Hepatocyte (in vitro differentiated cells): ENCODE measurements at regions not wholly inside any gene's neighbourhood (a gene's known extent, or its start where the extent isn't known, plus 50 kb on each side); places are given as distances from the start of the nearest gene placed in this dataset.
A peak's percentile ranks its signal among the peaks of the same experiment; 100 is the strongest.

ENCODE experiments used
- DNase-seq: peaks from one replicate; pipeline ENCODE4 v3.0.0-alpha.2; 2016; ENCODE audit warnings: low spot score
- H2AFZ ChIP-seq: fragments of 200-600 bp; sonication (generic); 2 replicates; pipeline ENCODE4 v1.6.0; 2016; ENCODE audit warnings: antibody characterized with exemption, mild to moderate bottlenecking
- H3K27ac ChIP-seq: fragments of 200-600 bp; sonication (generic); 2 replicates; pipeline ENCODE4 v1.5.1; 2016; ENCODE audit warnings: mild to moderate bottlenecking
- H3K27me3 ChIP-seq: fragments of 200-600 bp; sonication (generic); 2 replicates; pipeline ENCODE4 v1.6.1; 2016
- H3K36me3 ChIP-seq: fragments of 200-600 bp; sonication (generic); replicated peaks from 2 replicates; pipeline ENCODE4 v1.5.1; 2016; ENCODE audit warnings: low read depth; ENCODE audit not compliant: insufficient read depth
- H3K4me1 ChIP-seq: fragments of 200-600 bp; sonication (generic); 2 replicates; pipeline ENCODE4 v1.5.1; 2016; ENCODE audit warnings: mild to moderate bottlenecking, moderate library complexity; ENCODE audit not compliant: insufficient read depth
- H3K4me2 ChIP-seq: fragments of 200-600 bp; sonication (generic); 2 replicates; pipeline ENCODE4 v1.6.0; 2016
- H3K4me3 ChIP-seq: fragments of 200-600 bp; sonication (generic); 2 replicates; pipeline ENCODE4 v1.5.1; 2016; ENCODE audit warnings: mild to moderate bottlenecking
- H3K79me2 ChIP-seq: fragments of 200-600 bp; sonication (generic); 2 replicates; pipeline ENCODE4 v1.6.0; 2017; ENCODE audit warnings: mild to moderate bottlenecking
- H3K9me2 ChIP-seq: fragments of 200-600 bp; sonication (generic); replicated peaks from 2 replicates; pipeline ENCODE4 v1.6.0; 2017; ENCODE audit warnings: mild to moderate bottlenecking; ENCODE audit not compliant: insufficient read depth
- H3K9me3 ChIP-seq: fragments of 200-600 bp; sonication (generic); 2 replicates; pipeline ENCODE4 v1.5.1; 2016; ENCODE audit warnings: low read depth, mild to moderate bottlenecking
- H4K20me1 ChIP-seq: fragments of 200-600 bp; sonication (generic); 2 replicates; pipeline ENCODE4 v1.6.0; 2016; ENCODE audit warnings: mild to moderate bottlenecking; ENCODE audit not compliant: insufficient read depth, poor library complexity, severe bottlenecking
- EZH2 ChIP-seq: fragments of 200-600 bp; sonication (generic); IDR thresholded peaks from 2 replicates; pipeline ENCODE4 v1.6.1; 2016; ENCODE audit warnings: antibody characterized with exemption, mild to moderate bottlenecking, borderline replicate concordance
- EZH2phosphoT487 ChIP-seq: fragments of 200-600 bp; sonication (generic); IDR thresholded peaks from one replicate; pipeline ENCODE4 v1.6.1; 2018; ENCODE audit warnings: antibody characterized with exemption, mild to moderate bottlenecking, low read depth, moderate library complexity; ENCODE audit not compliant: unreplicated experiment, severe bottlenecking
- WGBS: methylation state at CpG from one replicate; pipeline ENCODE4 v1.1.6; 2016; ENCODE audit warnings: low lambda C conversion rate; ENCODE audit errors: missing lambda C conversion rate; 5-methylcytosine and 5-hydroxymethylcytosine counted together
- TF ChIP-seq, protein P1 (sequence below): fragments of 200-600 bp; sonication (generic); IDR thresholded peaks from 2 replicates; pipeline ENCODE4 v1.5.1; 2016; ENCODE audit warnings: antibody characterized with exemption, mild to moderate bottlenecking; ENCODE audit not compliant: poor library complexity

DNA sequence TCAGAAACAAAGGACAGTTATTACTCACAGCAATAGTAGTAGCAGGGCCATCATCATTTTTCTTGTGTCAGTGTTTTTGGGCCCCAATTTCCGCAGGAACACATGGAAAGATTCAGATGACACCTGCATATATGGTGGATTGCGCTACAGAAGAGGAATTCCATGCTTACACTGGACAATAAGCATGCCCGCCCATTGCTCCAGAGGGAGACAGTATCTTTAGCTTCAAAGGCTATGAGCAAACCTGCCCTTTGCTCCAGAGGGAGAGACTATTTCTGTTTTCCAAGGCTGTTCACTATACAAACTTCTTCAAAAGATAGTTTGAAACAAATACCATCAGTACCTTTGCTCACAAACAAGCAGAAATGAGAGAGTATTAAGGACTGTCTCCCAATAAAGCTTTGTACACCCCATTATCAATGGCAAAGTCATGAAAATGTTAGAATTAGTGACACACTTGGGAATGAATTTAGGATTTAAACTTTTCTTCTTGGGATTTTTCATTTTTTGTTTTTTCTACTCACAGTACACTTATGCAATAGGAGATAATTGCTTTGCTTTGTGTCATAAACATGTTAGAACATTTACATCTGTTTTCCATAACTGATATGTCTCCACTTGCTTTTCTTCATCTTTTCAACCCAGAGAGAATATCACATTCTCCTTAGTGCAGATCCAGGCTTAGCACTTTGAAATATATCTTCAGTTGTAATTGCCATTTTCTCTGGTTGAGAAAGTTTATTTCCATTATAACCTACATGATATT lies 564.5 kb upstream of the ZNF717 start:
- H3K27me3 ChIP-seq, result no peaks in the 10 kb centered on the region
- WGBS, result 66% methylated on average over 3 of the region's 3 CpGs
- no peaks in the 10 kb centered on the region for H3K79me2 ChIP-seq
- no peak overlapping the region for H3K4me3 ChIP-seq
- peak; percentile 15 for DNase-seq
- H3K4me2 ChIP-seq, result peak overlapping the region; percentile 31
- no peak overlapping the region for H2AFZ ChIP-seq
- H3K4me1 ChIP-seq, result no peaks in the 10 kb centered on the region
- H3K36me3 ChIP-seq, result no peaks in the 10 kb centered on the region
- no peaks in the 10 kb centered on the region for H4K20me1 ChIP-seq
- H3K9me2 ChIP-seq, result no peaks in the 10 kb centered on the region
- TF ChIP-seq, protein P1, sequence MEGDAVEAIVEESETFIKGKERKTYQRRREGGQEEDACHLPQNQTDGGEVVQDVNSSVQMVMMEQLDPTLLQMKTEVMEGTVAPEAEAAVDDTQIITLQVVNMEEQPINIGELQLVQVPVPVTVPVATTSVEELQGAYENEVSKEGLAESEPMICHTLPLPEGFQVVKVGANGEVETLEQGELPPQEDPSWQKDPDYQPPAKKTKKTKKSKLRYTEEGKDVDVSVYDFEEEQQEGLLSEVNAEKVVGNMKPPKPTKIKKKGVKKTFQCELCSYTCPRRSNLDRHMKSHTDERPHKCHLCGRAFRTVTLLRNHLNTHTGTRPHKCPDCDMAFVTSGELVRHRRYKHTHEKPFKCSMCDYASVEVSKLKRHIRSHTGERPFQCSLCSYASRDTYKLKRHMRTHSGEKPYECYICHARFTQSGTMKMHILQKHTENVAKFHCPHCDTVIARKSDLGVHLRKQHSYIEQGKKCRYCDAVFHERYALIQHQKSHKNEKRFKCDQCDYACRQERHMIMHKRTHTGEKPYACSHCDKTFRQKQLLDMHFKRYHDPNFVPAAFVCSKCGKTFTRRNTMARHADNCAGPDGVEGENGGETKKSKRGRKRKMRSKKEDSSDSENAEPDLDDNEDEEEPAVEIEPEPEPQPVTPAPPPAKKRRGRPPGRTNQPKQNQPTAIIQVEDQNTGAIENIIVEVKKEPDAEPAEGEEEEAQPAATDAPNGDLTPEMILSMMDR, result no peak
- TF ChIP-seq EZH2, result no peak
- TF ChIP-seq EZH2phosphoT487, result no peak
- peak overlapping the region; percentile 28 for H3K27ac ChIP-seq
- H3K9me3 ChIP-seq, result no peaks in the 10 kb centered on the region

DNA sequence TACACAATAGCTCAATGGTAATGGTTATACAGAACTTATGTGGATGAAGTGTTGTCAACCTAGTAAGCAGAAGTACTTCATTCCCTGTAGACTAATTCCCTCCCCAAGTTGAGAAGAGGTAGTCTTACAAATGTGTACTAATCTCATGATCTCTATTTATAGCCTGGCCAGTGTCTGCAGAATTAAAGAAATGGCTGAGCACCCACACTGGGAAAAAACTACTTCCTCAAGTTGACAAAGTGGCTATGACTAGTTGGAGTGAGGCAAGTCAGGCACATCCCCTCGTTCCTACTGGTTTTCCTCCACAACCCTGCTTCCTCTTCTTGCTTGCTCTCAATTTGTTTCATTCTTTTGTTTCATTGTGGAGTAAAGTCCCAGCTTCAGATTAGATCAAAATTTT lies 566.7 kb upstream of the ZNF717 start:
- TF ChIP-seq EZH2phosphoT487, result no peak
- TF ChIP-seq, protein P1, result no peak
- no peak for TF ChIP-seq EZH2
- Histone ChIP-seq H3K9me3 (no peaks in the 10 kb centered on the region), H2AFZ (no peak overlapping the region), H3K27ac (no peak overlapping the region), H3K79me2 (no peaks in the 10 kb centered on the region), H3K4me2 (no peak overlapping the region), H3K27me3 (no peaks in the 10 kb centered on the region), H3K4me3 (no peak overlapping the region), H3K9me2 (no peaks in the 10 kb centered on the region), H3K36me3 (no peaks in the 10 kb centered on the region), H3K4me1 (no peaks in the 10 kb centered on the region), H4K20me1 (no peaks in the 10 kb centered on the region)
- DNase-seq, result no peak
- 88% methylated on average over 1 of the region's 1 CpG for WGBS

DNA sequence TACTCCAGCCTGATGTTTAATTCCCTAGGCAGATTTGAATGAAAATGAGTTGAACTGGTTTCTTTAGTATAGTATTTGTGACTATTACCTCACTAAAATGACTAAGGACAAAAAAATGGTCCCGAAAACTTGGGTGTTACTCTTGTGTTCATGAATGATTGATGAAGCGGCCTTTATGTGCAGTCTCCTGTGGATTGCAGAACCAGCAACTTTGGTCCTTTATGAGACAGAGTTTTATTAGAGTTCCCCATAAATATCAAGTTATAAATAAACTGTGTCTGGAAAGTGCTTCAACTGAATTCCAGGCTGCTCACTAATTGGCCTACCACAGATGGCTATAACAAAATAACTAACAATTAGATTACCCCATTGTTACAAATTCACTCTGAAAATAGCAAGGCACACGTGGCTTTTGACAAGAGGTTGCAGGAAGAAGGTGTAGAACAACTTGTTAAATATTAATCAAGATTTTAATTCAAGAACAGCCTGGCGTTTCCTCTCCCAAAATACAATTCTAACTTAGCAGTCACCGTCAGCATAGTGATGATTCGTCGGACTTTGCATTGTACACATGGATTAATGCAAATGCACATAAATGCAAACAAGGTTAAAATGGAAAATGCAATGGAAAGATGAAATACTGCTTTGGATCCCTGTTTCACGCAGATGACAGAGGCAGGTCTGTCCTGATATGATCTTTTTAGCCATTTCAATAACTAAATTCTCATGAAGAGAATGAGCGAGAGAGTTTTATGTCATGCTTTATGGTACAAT lies 567.3 kb upstream of the ZNF717 start:
- no peak for TF ChIP-seq EZH2
- TF ChIP-seq, protein P1, result no peak
- TF ChIP-seq EZH2phosphoT487, result no peak
- H3K4me1 ChIP-seq, result no peaks in the 10 kb centered on the region
- H3K4me2 ChIP-seq, result no peak overlapping the region
- no peak overlapping the region for H2AFZ ChIP-seq
- no peaks in the 10 kb centered on the region for H3K79me2 ChIP-seq
- H3K9me2 ChIP-seq, result no peaks in the 10 kb centered on the region
- 76% methylated on average over 9 of the region's 9 CpGs for whole genome bisulfite sequencing
- H3K27ac ChIP-seq, result no peak overlapping the region
- H3K9me3 ChIP-seq, result no peaks in the 10 kb centered on the region
- H3K36me3 ChIP-seq, result no peaks in the 10 kb centered on the region
- no peak for DNase-seq
- no peaks in the 10 kb centered on the region for H3K27me3 ChIP-seq
- no peak overlapping the region for H3K4me3 ChIP-seq
- no peaks in the 10 kb centered on the region for H4K20me1 ChIP-seq
